ENCODE measurements at regions not wholly inside any gene's neighbourhood (a gene's known extent, or its start where the extent isn't known, plus 50 kb on each side); places are given as distances from the start of the nearest gene placed in this dataset.
"Not testable (repeated sequence)": the region's sequence is repeated elsewhere in the genome, so short reads cannot be mapped to it uniquely, and the experiment has no call there.

DNA sequence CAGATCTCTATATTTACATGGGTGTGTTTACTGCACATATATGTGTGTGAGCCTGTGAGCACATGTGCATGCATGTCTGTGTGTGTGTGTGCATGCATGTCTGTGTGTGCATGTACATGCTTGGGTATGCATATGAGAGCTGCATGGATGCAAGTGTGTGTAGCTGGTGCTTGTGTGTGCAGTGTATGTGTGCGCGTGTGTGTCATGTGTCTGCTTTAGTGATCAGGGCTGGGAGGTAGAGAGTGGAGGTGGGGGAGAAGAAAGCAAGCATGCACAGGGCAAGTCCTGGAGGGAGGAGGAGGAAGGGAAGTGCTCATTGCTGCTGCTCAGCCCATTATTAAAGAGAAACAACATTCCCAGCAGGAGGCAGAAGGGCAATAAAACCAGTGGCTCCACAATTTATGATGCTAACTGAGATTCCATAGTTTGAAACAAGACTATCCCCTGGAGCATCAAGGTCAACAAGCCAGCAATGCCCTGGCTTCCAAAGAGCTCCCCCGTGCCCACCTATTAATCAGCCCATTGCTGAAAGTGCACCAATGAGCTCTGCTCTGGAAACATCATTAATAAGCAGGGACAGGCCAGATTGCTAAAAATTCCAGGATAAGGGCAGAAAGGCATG is 414.0 kb downstream of the MAFB start:
- DNase-seq (ENCODE audit: low read depth), result no peak

DNA sequence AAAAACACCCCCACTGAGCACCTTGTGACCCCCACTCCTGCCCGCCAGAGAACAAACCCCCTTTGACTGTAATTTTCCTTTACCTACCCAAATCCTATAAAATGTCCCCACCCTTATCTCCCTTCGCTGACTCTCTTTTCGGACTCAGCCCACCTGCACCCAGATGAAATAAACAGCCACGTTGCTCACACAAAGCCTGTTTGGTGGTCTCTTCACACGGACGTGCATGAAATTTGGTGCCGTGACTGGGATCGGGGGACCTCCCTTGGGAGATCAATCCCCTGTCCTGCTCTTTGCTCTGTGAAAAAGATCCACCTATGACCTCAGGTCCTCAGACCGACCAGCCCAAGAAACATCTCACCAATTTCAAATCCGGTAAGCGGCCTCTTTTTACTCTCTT is 419.8 kb downstream of the MAFB start:
- not testable (repeated sequence) for DNase-seq (ENCODE audit: low read depth)

DNA sequence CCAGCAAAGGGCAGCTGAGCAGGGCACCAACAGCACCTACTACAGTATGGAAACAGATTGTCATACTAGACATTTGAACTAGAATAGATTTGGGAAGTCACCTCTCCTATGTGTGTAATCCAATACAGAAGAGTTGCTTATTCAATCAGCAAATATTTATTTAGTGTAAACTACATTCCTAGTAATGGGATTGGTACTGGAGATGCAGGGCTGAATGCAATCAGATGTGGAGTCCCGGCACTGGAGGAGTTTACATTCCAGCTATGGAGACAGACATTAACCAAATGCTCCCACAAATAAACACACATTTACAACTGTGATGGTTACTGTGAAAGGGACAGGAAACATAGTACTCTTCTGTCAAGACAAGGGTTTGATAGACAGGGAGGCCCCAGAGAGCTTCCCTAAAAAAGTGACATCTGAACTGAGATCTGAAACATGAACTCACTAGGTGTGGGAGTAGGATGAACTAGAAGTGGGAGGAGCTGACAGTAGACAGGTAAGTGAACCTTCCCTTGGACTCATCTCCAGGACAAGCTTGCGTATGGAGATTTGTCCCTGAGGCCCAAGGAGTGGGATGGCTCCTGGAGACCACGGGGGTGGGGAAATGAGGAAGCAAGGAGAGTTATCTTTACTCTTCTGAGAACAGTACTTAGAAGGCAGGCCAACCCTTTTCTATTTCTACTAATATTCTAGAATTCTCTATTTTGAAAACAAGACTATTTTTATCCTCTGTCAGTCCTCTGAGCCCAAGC is 420.5 kb downstream of the MAFB start:
- no peak for DNase-seq (ENCODE audit: low read depth)

DNA sequence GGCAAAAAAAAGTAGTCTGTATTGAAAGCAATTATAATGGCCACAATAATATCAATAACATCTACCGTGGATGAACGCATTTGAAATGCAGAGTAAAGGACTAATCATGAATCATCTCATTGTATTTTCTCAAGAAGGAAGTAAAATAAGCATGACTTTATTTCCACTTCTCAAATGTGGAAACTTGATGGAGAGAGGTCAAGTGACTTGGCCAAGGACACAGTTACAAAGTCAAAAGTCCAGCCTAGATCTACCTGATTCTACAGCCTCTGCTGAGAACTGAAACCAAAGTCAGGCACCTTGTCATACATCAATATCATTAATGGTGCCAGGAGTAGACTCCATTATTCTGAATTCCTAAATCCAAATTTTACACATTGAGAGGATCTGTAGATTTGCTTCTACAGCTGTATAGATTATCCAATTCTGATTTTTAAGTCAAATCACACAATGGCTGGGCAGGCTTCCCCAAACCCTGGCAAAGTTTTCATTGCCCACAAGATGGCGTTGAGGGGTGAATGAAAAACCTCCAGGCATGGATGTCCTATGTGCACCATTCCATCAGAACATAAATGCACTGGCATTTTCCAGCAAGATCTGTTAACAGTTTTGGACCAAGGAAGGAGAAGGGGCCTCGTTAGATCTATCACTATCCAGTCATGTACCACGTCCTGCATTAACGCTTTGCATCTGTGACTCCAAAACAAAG is 423.1 kb downstream of the MAFB start:
- DNase-seq (ENCODE audit: low read depth), result no peak

DNA sequence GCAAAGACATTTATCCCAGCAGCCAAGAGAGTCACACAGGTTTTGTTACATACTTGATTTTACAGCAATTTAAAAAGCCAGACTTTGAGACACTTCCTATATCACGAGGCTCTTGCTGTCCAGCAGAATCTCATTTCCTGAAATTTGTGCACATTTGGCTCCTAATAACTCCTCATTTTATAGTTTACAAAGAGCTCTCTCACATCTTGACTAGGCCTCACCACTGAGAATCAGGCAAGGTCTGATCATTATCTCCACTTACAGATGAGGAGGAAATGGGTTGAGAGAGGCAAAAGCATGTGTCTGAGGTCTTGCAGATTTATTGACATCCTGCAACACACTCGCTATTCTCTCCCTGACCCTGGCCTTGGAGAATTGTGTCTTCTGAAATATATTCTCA is 426.8 kb downstream of the MAFB start:
- no peak for DNase-seq (ENCODE audit: low read depth)

DNA sequence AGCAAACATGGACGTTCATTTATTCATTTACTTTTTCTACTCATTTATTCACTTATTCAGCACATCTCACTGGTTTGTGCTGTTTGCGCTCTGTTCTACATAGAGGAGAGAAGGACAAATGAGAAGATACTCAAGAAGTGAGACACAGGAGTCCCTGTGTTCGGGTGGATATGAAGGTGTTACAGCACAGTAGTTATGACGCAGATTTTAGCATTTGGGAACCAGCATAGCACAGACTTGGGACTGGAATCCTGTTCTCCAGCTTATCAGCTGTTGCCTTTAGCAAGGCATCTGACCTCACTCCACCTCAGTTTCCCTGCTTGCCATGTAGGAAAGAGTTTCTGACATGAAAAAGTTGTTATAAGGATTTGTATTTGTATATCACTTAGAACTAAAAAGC is 430.1 kb downstream of the MAFB start:
- DNase-seq (ENCODE audit: low read depth), result no peak

DNA sequence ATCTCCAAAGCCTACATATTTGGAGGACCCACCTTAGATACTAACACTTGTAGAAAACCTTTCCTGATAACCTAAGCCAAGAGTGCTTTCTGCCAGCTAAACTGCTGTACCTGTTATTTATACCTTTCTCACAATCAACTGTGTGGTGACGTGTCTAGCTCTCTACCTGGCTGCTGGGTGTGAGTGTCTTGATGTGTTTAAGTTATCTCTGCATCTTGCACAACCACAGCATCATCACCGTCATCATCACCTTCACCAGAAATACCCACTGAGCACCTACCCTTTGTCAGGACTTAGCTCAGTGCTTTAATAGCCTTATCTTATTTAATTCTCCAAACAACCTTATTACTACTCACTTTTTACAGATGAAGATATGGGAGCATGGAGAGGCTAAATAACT is 431.3 kb downstream of the MAFB start:
- no peak for DNase-seq (ENCODE audit: low read depth)

DNA sequence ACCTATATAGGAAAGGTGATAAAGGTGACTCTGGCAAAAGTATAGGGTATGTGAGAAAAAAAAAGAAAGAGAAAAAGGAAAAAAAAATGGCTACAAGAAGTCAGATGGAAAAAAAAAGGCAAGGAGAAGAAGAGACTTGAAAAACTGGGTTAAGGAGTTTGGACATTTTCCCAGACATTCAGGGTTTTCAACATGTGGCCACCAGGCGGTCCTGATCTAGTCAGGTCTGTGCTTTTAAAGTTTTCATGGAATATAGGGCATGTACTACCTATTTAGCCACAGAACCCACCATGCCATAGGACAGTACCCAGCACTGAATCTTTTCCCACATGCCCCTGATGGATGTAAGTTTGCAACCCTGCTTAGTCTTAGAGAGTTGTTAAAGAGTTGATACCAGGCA is 433.7 kb downstream of the MAFB start:
- no peak for DNase-seq (ENCODE audit: low read depth)

DNA sequence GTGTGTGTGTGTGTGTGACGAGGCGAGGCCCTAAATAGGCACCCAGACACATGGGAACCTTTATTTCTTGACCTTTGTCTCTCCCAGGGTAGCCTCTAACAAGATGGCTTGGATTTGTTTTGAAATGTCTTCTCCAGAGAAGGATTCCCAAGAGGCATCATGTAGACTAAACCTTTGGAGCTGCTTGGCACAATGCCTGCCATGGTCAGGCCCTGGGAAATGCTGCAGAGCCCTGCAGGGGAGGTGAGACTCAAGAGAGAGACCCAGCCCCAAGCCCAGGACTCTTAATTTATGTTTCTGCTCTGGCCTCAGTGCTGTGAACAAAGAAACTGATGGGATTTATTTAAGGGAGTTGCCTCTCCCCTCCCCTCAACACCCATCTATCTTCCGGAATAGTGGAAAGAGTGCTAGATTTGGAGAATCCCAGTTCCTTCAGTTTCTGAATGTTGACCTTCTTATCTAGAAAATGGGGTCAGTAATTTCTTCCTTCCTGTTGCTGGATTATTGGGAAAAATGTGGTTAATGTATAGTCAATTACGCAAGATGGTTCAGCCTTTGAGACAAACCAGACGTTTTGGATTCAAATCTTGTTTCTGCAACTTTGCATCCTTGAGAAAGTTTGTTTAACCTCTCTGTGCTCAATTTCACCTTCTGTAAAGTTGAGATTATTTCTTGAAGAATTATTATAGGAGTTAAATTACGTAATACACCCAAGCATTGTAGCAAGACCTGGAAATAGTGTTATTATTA is 434.8 kb downstream of the MAFB start:
- no peak for DNase-seq (ENCODE audit: low read depth)

DNA sequence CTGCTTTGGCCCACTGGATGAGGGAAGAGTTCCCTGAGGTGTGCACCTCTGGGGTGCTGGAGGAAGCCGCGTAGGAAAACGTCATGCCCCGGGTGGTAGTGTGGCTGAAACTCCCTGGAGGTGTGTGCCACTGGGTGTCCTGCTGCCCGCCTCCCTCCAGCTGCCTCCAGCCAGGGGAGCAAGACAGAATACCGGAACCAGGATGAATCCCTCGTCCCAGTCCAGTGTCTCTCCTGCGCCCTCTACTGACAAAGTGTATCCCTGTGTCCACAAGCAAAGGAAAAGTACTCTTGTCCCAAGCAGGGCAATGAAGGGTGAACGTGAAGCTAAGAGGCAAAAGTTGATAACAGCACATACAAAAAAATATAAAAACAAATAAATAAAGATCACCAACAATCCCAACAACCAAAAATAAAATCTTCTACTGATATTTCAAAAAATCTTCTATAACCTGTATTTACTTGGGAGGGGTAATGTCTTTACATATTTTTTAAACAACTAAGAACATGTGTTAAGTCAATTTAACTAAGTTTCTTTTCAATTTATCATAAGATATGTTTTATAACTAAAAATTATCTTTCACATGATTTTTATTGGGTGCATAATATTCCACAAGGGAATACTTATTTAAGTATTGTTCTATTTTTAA is 437.6 kb downstream of the MAFB start:
- DNase-seq (ENCODE audit: low read depth), result no peak

DNA sequence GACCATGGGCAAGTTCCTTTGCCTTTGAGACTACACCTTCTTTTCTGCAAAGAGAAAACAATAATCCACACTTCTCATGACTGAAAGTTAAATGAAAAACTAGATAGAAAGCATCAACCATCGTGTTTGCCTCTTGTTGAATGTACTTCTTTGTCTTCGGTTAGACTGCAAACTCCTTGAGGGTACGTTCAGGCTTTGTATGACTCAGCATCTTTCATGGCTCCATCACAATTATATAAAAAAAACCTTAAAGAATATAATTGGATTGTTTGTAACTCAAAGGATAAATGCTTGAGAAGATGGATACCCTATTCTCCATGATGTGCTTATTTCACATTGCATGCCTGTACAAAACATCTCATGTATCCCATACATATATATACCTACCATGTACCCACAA is 439.2 kb downstream of the MAFB start:
- no peak for DNase-seq (ENCODE audit: low read depth)

DNA sequence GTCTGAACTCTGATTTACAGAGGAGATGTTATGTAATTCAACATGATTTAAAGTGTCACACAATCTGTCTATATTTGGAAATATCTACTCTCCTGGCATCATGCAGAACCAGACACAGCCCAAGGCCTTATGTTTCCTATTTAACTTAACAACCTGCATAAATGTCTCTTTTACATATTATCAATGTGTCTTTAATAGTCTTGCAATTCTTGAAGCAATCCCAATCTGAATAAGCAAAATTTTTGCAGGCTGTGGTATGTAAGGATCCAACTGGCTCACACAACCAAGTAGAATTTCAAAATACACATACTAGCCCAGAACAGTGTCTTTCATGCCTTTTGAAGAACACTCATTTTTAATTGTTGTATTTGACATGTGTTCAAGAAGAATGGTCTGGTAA is 443.2 kb downstream of the MAFB start:
- no peak for DNase-seq (ENCODE audit: low read depth)

DNA sequence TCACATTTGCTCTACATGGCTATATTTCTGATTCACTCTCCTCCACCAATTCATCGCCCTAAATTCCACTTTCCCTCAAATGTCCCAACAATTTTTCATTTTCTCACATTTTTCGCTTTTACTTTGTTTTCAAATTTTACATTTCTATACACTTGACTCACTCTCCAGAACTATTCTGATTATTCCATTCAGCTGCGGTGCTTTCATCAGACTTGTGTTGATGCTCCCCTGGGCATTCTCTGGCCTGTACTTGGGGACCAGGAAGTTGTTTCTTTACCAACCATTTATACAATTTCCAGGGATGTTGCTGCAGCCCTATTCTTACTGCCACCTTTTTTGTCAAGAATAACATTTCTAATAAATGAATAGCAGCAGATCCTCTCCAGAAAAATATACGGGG is 444.8 kb downstream of the MAFB start:
- no peak for DNase-seq (ENCODE audit: low read depth)

DNA sequence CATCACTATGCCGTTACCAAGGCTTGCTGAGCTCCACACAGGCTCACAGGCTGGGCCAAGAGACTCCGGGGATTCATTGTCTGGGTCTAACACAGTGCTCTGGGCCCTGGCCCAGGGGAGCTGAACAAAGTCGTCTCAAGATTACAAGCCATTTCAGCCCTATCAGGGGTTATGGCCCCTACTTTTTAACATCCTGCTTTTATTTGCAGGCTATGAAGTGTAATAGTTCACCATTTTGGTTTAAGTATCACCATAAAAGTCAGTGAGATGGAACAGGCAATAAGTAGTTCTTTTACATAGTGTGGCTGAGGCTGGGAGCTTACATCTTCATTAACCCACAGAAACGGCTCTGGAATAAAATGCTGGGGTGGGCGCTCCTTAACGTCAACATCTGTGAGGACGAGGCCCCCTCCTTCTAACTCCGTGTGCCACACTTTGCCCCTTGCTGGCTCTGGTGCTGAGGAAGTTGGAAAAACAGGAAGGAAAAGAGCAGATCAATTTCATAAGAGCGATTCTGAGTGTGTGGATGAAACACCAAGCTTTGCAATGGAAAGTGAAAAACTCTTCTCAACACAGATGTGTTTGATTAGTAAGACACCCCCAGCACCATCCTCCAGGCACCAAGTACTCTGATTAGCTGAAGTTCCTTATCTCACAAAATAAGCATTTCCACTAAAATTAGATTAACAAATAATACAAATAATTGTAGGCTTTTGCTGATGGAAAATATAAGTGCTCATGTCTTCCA is 447.3 kb downstream of the MAFB start:
- no peak for DNase-seq (ENCODE audit: low read depth)

DNA sequence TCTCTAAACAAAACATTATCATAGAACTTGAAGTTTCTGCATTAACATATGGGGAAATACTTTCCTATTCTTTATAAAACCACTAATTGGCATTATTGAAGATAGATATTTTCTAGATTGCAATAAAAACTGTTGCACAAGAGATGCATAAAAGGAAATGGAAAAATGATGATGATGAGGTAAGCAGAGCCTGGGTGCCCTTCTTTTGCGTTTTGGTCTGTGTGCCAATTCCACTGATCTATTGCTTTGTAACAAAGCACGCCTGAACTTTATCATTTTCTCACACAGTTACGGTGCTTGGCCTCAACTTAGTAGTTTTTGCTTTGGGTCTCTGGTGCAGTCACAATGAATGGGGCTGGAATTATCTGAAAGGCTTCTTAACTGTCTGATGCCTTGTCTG is 450.5 kb downstream of the MAFB start:
- no peak for DNase-seq (ENCODE audit: low read depth)

DNA sequence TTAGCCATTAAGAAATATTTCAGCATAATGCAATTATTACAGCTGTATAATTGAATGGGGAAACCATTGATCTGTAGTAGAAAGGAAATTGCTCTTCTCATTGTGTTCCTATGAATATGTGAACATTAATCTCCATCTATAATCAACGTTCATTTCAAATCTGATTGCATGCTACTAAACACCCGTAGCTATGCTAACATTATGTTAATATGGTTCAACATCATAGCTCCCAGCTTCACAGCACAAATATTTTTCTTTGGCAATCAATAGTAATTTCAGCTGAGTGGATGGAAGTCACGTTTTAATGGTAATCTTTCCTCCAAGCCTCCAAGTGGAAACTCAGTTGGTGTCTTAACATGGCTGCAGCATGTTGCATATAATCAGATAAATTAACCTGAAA is 454.4 kb downstream of the MAFB start:
- no peak for DNase-seq (ENCODE audit: low read depth)

DNA sequence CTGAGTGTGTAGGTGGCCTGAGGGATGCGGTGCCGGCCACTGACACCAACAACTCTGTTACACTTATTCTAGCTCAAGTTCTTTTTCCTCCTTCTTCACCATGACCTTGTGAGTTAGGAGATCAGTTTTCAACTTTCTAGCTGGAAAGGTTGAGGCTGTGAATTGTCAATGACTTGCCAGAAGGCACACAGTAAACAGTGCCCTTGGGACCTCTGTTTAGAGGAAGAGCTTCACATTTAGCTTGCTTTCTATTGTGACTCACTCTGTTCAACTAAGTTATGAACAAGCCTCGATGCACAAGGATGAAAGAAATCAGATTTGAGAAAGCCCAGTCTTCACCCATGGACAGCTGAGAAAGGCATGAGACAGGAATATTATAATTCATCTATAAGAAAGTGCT is 455.6 kb downstream of the MAFB start:
- no peak for DNase-seq (ENCODE audit: low read depth)

DNA sequence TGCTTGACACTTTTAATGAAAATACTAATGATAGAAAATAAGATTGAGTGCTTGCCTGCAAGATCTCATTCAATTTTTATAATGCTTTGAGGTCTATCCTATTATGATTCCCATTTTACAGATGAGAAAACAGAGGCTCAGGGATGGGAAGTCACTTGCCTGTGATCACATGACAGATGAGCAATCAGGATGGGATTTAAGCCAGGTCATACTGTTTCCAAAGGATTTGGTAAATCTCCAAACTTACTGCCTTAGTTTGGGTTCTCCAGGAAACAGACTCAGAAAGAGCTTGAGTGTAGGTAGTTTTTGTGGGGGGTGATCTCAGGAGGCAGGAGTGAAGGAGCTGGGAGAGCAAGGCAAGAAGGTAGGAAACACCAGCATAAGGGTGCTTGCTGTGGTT is 456.3 kb downstream of the MAFB start:
- DNase-seq (ENCODE audit: low read depth), result no peak

DNA sequence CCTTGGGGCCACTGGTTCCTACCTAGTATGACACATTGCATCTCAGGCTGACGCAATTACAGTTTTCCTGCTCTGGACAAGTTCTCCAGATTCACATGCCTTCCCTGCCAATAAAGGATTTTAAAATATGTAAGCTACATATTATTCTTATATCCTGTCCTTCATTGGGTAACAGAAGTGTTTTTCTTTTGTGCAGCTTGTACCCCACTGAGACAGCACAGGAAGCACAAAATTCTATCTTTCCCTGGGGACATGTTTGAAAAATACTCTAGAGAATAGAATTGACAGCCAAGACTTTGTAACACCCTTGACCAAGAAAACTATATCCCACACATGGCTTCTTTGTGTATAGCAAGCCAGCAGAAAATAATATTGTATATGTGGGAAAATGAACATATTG is 456.8 kb downstream of the MAFB start:
- DNase-seq (ENCODE audit: low read depth), result no peak

DNA sequence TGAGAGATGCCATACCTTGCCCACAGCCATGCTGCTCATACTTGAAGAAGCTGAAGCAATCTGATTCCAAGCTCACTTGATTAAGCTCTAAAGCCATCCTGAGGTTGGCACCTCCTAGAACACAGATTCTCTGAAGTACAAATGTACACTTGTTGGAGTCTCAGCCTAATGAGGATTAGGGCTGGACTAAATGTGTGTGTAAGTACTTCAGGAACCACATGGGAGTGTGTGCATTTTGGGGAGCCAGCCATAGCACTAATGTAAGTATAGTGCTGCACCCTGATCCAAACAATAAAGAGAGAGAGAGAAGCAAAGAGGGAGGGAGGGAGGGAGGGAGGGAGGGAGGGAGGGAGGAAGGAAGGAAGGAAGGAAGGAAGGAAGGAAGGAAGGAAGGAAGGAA is 458.6 kb downstream of the MAFB start:
- DNase-seq (ENCODE audit: low read depth), result no peak

DNA sequence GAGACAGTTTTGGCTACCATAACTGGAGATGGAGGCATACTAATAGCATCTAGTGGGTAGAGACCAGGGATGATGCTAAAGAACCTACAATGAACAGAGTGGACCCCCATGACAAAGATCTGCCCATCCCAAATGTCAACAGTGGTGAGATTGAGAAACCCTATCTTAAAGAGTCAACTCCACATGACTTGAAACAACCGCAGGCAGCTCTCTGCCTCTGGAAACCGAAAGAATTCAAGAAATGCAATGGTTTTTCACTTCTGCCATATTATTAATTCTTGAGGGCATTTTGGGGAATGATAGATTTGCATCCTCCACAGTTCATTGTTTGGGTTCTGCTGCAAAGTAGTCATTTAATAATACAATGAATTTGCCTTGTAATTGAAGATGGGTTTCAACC is 463.4 kb downstream of the MAFB start:
- no peak for DNase-seq (ENCODE audit: low read depth)

DNA sequence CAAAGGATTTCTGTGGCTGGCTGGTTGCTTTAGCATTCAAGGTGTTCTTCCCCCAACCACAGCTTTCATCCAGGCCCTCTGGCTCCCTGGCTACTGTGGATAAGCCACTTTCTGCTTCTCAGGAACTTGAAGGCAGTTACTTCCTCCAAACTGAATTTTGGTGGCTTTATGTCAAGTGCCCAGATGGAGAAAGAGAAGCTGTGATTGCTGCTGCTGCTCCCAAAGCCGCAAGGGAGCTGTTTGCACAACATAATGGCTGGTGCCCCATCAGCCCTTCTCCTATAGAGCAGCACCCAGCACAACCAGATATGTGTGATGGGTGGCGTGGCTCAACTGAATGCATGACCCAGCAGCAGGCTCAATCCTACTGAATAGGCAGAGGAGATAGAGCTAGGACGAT is 465.2 kb downstream of the MAFB start:
- no peak for DNase-seq (ENCODE audit: low read depth)

Measured in amniotic epithelial cell (primary cell).